ENCODE measurements at regions not wholly inside any gene's neighbourhood (a gene's known extent, or its start where the extent isn't known, plus 50 kb on each side); places are given as distances from the start of the nearest gene placed in this dataset.

DNA sequence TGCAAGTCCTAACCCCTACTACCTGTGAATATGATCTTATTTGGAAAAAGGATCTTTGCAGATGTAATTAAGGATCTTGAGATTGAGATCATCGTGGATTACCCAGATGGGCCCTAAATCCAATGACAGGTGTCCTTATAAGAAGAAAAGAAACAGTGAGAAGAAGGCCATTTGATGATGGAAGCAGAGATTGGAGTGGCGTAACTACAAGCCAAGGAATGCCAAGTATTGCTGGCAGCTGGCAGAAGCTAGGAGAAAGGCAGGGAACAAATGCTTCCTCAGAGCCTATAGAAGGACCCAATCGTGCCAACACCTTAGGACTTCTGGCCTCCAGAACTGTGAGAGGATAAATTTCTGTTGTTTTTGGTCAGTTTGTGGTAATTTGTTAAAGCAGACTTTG is 70.1 kb upstream of the PALM2AKAP2 start:
- TF ChIP-seq, protein P1, sequence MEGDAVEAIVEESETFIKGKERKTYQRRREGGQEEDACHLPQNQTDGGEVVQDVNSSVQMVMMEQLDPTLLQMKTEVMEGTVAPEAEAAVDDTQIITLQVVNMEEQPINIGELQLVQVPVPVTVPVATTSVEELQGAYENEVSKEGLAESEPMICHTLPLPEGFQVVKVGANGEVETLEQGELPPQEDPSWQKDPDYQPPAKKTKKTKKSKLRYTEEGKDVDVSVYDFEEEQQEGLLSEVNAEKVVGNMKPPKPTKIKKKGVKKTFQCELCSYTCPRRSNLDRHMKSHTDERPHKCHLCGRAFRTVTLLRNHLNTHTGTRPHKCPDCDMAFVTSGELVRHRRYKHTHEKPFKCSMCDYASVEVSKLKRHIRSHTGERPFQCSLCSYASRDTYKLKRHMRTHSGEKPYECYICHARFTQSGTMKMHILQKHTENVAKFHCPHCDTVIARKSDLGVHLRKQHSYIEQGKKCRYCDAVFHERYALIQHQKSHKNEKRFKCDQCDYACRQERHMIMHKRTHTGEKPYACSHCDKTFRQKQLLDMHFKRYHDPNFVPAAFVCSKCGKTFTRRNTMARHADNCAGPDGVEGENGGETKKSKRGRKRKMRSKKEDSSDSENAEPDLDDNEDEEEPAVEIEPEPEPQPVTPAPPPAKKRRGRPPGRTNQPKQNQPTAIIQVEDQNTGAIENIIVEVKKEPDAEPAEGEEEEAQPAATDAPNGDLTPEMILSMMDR (IDR thresholded peaks at IDR 0.05; ENCODE audit: low read depth, low read length, missing input control) = no peak
- no peak for TF ChIP-seq ATF3 (IDR thresholded peaks at IDR 0.05)
- TF ChIP-seq MAX (IDR thresholded peaks at IDR 0.05) = no peak

Measured in liver (tissue), 3 donors.